ENCODE measurements at regions not wholly inside any gene's neighbourhood (a gene's known extent, or its start where the extent isn't known, plus 50 kb on each side); places are given as distances from the start of the nearest gene placed in this dataset.

DNA sequence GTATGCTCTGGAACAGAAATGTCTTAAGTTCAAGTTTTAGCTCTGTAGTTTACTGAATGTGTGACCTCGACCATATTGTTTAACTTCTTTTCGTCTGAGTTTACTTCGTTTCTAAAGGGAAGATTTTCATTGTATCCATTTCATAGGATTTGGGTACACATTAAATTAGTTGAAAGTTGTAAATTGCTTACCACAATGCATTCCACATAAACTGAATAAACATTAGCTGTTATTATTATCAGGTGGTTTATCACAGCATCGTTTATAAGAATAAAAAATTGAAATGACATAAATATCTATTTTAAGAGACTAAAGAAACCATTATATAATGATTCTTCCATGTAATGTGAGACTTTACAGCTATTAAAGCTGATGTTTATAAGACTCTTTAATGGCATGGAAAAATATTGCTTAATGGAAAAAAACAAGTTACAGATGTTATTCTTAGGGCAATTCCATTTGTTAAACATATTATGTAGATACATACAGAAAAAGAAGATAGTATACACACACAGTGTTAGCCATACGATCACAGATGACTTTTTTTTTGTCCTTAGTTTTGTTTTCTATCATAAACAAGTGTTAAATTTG, 342.3 kb upstream of the SGO1 start:
- POLR2A ChIA-PET (ENCODE audit: low non-redundant PET): interaction anchor here (0.7 kb wide), 1 partner anchor 77 kb away, joined by 3 read pairs; no protein-coding TSS in a partner anchor
- BruUV-seq (replicated peaks): no TSS peak
- no peak for DNase-seq (ENCODE audit: low spot score)

DNA sequence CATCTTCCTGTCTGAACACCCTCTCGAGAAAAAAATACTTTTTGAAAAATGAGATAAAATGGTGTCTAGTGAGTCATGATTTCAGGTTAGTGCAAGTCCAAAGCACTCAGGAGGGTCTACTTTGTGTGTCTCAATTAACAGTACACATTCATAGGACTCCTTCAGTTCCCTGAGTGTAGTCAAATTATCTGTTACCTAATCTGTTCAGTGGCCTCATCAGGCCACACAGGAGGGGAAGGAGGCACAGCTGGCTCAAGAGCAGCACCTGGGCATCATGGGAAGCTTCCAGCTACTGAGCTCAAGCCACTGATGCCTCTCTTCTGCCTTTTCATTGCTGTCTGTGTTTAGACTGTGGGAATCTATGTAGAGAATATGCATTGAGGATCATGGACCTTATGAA, 341.4 kb upstream of the SGO1 start:
- H3K36me3 ChIP-seq (ENCODE audit: insufficient read depth, low read length, poor library complexity, severe bottlenecking): no peaks in the 10 kb centered on the region
- no peak for TF ChIP-seq EZH2 (IDR thresholded peaks at IDR 0.05; ENCODE audit: borderline replicate concordance, low read depth, low read length, poor library complexity, severe bottlenecking)
- TF ChIP-seq, protein P1, sequence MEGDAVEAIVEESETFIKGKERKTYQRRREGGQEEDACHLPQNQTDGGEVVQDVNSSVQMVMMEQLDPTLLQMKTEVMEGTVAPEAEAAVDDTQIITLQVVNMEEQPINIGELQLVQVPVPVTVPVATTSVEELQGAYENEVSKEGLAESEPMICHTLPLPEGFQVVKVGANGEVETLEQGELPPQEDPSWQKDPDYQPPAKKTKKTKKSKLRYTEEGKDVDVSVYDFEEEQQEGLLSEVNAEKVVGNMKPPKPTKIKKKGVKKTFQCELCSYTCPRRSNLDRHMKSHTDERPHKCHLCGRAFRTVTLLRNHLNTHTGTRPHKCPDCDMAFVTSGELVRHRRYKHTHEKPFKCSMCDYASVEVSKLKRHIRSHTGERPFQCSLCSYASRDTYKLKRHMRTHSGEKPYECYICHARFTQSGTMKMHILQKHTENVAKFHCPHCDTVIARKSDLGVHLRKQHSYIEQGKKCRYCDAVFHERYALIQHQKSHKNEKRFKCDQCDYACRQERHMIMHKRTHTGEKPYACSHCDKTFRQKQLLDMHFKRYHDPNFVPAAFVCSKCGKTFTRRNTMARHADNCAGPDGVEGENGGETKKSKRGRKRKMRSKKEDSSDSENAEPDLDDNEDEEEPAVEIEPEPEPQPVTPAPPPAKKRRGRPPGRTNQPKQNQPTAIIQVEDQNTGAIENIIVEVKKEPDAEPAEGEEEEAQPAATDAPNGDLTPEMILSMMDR (conservative IDR thresholded peaks at IDR 0.05; ENCODE audit: low read depth, low read length): no peak
- DNase-seq (ENCODE audit: low spot score): no peak
- H3K4me3 ChIP-seq (ENCODE audit: low read depth, low read length, poor library complexity, severe bottlenecking): no peak overlapping the region
- intact Hi-C loops (cut with micrococcal nuclease; ENCODE audit: unreplicated experiment): no loop called here
- H3K4me1 ChIP-seq (ENCODE audit: insufficient read depth, low read length, poor library complexity, severe bottlenecking): no peaks in the 10 kb centered on the region
- ChIA-PET POLR2A (ENCODE audit: low non-redundant PET) (no interaction called here), CTCF (no interaction called here)
- no TSS peak for BruUV-seq (replicated peaks)
- H3K27me3 ChIP-seq (replicated peaks; ENCODE audit: insufficient read depth, low read depth, low read length, poor library complexity): no peaks in the 10 kb centered on the region
- no peak overlapping the region for H3K27ac ChIP-seq (ENCODE audit: low read depth, low read length, poor library complexity, severe bottlenecking)
- H3K9me3 ChIP-seq (ENCODE audit: low read depth, low read length, poor library complexity, severe bottlenecking): no peaks in the 10 kb centered on the region

More for the DNA sequence above, 342.3 kb upstream of the SGO1 start:
- H3K4me1 ChIP-seq (ENCODE audit: insufficient read depth, low read length, poor library complexity, severe bottlenecking): no peaks in the 10 kb centered on the region
- no peaks in the 10 kb centered on the region for H3K27me3 ChIP-seq (replicated peaks; ENCODE audit: insufficient read depth, low read depth, low read length, poor library complexity)
- H3K27ac ChIP-seq (ENCODE audit: low read depth, low read length, poor library complexity, severe bottlenecking): no peak overlapping the region
- intact Hi-C loops (cut with micrococcal nuclease; ENCODE audit: unreplicated experiment): no loop called here
- H3K4me3 ChIP-seq (ENCODE audit: low read depth, low read length, poor library complexity, severe bottlenecking): no peak overlapping the region
- TF ChIP-seq, protein P1 (conservative IDR thresholded peaks at IDR 0.05; ENCODE audit: low read depth, low read length): no peak
- CTCF ChIA-PET: no interaction called here
- no peaks in the 10 kb centered on the region for H3K9me3 ChIP-seq (ENCODE audit: low read depth, low read length, poor library complexity, severe bottlenecking)
- H3K36me3 ChIP-seq (ENCODE audit: insufficient read depth, low read length, poor library complexity, severe bottlenecking): no peaks in the 10 kb centered on the region

DNA sequence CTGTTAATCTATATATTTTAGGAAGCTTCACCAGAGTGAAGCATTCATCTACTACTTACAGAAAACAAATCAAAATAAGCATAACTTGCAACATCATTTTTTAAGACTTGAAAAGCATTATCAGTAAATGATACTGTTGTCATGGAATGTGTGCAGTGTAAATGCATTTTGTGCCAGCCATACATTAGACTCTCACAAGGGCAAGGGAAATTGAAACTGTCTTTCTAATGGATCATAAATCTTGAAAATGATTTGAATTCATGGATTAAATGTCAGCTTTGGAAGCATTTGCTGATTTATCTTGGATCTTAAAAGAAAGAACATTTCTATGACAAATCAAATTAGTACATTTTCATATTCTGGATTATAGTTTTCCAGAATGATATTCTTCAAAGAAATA, 338.3 kb upstream of the SGO1 start:
- Histone ChIP-seq H3K4me3 (ENCODE audit: low read depth, low read length, poor library complexity, severe bottlenecking) (no peak overlapping the region), H3K9me3 (ENCODE audit: low read depth, low read length, poor library complexity, severe bottlenecking) (no peaks in the 10 kb centered on the region), H3K36me3 (ENCODE audit: insufficient read depth, low read length, poor library complexity, severe bottlenecking) (no peaks in the 10 kb centered on the region), H3K4me1 (ENCODE audit: insufficient read depth, low read length, poor library complexity, severe bottlenecking) (no peaks in the 10 kb centered on the region), H3K27me3 (replicated peaks; ENCODE audit: insufficient read depth, low read depth, low read length, poor library complexity) (no peaks in the 10 kb centered on the region), H3K27ac (ENCODE audit: low read depth, low read length, poor library complexity, severe bottlenecking) (no peak overlapping the region)
- intact Hi-C loops (cut with micrococcal nuclease; ENCODE audit: unreplicated experiment): no loop called here
- TF ChIP-seq EZH2 (IDR thresholded peaks at IDR 0.05; ENCODE audit: borderline replicate concordance, low read depth, low read length, poor library complexity, severe bottlenecking): no peak
- TF ChIP-seq, protein P1 (conservative IDR thresholded peaks at IDR 0.05; ENCODE audit: low read depth, low read length): no peak
- CTCF ChIA-PET: no interaction called here
- BruUV-seq (replicated peaks): no TSS peak
- no peak for DNase-seq (ENCODE audit: low spot score)
- POLR2A ChIA-PET (ENCODE audit: low non-redundant PET): no interaction called here

Data from A673 (cell line).